ENCODE measurements at regions not wholly inside any gene's neighbourhood (a gene's known extent, or its start where the extent isn't known, plus 50 kb on each side); places are given as distances from the start of the nearest gene placed in this dataset.

DNA sequence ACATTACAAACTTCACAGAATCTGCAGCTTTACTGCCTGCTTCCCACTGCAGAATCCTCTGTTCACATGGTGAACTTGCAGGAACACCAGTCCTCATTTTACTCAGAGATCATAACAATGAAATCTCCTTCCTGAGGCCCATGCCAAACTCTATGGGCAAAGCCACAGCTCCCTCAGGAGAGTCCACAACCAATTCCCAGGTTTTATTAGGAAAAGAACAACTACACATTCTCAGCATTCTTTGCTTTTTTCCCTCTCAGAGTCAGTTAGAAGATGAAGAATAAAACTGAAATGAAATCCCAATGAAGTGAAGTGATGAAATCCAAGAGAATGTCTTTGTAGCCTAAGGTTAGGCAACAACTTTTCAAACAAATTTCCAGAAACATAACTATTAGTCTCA, 233.7 kb downstream of the DSEL start:
- DNase-seq = no peak

DNA sequence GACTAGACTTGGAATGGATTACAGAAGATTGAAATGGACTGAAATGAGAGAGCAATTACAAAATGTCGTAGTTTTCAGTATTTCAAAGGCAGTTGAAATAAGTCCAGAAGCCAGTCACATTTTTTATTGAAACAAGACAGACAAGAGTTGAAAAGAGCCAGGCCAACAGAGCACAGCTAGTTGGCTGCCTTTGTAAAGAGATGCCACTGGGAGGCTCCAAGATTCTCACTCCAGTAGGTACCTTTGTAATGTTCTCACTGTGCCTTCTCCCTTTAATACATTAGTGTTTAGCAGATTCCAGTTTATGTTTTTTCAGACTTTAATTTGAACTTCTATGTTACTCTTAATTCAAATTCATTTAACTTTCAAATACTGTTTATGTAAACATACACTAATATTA, 234.8 kb downstream of the DSEL start:
- no peak for DNase-seq

DNA sequence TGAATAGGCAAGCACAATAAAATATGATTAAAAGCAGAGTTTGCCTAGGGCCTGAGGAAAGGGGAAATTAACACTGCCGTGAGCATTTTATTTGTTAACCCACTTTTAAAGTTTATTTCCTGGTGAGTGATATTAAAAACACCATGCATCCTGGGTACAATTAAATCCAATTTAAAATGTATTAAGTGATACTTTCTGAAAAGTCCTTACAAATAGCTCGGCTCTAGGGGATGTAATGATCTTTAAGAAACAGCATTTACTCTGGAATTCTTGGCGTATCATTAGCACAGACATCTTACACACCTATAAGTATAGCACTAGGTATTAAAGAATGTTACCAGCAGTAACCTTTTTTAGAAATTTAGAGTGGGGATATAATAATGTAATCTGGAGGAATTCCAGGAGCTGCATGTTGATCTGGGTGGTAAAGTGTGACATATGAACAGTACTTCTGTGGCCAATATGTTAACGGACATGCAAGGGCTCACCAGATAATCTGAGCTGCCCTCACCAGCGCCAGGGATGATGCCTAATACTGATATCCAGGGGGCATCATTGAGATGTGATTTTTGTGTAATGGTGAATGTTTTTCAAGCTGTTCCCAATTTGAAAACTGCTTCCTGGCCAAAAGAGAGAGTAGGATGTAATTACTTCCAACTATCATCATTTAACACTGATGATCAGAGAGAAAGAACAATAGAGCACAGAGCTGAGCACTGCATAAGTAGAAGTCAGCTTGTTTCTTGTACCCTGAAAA, 235.9 kb downstream of the DSEL start:
- DNase-seq = no peak

DNA sequence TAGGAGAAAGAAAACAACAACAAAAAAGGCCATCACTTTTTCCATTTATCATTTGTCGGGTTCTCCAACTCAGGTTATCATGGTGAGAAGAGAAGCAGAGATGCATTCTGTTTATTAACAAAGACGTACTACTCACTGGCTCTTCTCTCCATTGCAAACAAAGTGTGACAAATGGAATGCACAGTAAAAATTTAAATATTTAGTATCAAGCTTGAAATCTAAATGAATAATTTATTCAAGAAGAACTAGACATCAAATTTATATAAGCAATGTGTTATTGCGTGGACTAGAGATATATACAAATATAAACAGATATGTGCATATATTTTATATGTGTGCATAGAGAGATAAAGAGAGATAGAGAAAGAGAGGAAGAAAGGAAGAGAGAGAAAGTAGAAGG, 236.5 kb downstream of the DSEL start:
- DNase-seq = no peak

DNA sequence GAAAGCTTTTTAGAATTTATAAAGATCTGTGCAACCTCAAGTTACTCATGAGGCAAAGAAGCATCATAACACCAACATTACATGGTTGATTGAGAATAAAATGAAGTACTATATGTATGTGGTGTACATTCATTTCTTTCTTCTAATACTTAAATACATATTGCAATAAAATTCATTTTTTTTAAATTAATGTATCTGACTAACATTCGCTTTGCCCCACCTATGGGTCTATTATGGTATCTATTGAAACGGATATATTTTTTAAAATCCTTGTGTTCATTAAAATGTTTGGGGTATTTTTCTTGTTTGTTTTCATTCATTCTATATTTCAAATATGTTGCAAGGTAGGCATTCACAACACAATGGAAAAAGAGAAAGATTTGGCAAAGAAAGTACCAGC, 237.5 kb downstream of the DSEL start:
- no peak for DNase-seq

DNA sequence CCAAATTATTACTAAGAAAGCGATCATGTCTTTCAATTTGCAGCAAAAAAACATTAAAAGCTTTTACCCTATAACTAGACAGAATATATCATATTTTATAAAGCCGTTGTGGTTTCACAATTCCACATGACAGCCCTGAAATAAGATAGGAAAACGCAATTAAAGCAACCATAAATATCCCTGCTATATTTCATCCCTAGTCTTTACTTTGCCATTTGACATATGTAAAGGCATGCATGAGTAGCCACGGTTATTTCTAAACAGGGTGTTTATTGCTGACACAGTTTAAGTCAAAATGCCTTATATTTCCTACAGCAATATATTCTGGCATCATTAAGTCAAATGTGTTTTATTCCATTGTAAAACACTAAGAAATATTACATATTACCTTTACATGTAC, 239.9 kb downstream of the DSEL start:
- DNase-seq = no peak

DNA sequence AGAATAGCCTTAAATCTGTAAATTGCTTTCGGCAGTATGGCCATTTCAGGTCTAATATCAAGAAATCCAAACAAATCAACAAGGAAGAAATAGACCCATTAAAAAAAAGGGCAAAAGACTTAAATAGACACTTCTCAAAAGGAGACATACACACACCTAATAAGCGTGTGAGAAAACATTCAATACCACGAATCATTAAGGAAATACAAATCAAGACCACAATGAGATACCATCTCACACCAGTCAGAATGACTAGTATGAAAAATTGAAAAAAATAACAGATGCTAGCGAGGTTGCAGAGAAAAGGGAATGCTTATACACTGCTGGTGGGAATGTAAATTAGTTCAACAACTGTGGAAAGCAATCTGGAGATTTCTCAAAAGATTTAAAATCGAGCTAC, 243.2 kb downstream of the DSEL start:
- DNase-seq = no peak

DNA sequence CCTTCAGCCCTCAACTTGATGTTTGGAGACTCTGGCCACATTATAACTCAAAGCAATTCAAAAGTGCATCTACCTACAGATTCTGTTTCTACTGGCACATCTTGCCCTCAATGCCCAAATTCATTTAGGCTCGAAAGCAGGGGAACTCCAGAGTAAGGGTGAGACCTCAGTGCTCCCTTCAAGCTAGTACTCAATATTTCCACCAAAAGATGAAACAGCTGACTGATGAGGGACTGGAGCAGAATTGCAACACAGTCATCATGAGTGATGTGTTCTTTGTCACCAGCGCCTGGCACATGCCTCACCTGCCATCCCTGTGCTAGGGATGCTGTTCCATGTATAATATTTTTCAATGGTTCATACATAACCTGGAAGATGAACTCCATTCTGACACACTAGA, 247.3 kb downstream of the DSEL start:
- DNase-seq = no peak

DNA sequence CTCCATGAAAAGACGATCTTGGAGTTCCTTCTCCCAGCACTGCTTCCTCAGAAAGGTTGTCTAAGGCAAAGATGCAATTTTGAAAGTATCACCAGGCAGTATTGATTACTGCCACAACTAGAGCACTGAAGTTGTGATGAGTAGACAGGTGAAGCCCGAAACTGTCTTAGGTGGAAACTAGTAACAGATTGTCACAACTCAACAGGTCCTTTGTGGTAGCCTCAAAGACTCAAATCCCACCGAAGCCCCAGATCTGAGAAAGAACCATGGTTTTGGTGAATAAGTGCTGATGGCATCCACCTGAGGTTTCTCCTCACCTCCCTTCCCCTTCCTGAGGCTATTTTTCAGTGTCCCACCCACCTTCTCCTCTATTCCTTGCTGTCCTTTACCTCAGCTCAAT, 248.0 kb downstream of the DSEL start:
- no peak for DNase-seq

DNA sequence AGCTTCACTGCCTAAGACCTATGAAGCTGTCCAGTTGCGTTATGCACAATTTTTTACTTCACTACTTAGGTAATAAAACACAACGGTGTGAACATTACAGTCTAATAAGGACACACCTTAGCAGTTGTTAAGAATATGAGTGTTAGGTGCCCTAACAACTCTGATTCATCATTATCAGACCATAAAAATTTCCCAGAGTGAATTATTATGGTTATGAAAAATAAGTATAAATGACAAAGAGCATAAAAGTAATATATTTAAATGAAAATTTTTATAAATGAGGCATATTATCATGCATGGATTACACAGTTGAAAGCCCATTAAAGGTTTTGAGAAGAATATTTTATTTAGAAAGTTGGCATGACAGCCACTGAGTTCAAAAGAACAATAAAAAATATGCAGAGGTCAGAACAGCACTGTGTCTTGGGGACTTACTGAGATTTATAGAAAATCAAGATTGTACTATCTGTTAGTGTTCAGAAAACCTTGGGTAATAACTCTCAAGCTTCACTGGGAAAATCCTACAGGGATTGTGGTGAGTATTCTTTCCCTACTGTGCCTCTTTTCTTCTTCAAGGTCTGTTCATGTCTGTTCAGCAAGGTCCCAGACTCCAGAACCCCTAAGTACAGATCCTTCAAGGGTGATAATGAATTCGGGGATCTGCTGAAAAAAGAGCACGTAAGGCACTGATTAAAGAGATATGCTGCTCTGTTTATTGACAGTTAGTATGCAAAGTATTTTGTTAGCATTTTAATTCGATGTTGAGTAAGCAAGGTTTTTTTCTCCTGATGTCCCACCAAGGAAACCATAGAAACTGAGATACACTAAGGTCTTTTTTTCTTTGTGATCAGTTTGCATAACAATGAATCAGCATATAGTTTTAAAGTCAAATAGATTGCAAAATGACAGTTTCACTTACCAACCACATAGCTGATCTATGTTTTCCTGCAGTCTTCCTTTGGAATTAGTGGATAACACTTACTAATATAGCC, 250.0 kb downstream of the DSEL start:
- no peak for DNase-seq

DNA sequence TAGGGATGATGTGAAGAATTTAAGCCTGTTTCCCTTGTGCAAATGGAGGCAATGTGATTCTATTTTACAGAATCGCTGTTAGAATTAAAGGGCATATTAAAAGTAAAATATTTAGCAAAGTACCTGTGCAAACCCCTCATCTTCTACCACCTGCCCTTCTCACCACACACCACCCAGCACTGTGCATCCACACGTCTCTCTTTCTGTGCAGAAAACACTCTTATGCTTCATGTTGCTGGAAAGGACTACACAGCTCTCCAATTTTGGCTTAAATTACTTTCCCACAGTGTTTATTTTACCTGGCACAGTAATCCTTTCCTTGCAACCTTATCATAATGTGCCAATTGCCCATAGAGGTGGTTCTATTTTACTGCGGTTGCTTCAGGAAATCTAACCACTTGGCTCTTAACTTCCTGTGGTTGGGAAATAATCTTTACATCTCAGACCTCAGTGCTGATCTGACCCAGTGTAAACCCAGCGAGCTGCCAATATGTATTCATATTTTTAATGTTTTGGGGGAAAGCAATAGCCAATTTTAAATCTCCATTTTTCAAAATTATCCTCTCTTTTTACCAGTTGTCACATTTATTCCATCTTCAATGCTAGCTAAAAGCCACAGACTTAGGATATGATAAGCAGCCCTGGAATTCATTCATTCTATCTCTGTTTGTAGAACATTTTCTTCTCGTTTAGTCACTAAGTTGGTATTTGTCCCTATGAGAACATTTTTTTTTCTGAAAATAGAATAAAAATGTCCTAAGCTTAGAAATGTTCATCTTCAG, 250.9 kb downstream of the DSEL start:
- DNase-seq = no peak

DNA sequence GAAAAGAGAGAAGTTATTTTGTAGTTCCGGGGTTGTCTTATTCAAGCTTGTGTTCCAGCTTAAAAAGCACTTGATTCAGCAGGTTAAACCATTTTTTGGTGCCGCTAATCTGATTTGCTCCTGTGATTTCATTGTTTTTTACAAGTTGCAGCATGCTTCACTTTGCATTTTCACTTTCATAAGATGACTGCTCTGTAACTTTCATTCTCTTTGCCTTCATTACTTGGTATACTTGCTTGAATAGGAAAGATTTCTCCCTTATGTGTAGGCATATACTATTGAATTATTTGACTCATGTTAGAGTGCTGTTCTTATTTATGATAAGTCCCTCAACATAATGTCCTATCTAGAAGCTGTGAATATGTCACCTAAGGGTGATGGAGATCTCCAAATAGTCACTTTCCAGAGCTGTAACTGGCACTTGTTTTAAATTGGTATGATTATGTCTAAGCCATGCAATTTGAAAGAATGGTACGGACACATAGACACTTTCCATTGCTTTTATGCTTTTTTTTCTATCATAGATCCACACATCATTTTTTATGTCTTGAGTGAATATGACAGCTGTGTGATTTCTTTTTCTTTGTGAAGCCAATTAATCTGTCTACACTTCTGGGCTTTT, 254.5 kb downstream of the DSEL start:
- no peak for DNase-seq

DNA sequence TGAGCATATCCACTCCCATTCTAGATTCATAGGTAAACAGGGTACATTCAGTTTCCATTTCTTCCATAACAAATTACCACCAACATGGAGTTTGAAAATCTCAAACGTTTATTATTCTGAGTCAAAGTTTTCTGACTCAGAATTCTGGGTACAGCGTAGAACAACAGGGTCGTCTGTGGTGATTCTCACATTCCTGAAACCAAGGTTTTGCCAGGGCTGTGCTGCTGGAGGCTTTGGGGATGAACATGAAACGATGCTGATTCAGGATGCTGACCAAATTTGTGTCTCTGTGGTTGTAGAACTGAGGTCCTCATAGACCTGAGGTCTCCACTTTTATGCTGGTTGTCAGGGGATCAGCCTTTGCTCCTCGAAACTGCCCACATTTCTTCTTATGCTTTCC, 255.7 kb downstream of the DSEL start:
- DNase-seq = no peak

DNA sequence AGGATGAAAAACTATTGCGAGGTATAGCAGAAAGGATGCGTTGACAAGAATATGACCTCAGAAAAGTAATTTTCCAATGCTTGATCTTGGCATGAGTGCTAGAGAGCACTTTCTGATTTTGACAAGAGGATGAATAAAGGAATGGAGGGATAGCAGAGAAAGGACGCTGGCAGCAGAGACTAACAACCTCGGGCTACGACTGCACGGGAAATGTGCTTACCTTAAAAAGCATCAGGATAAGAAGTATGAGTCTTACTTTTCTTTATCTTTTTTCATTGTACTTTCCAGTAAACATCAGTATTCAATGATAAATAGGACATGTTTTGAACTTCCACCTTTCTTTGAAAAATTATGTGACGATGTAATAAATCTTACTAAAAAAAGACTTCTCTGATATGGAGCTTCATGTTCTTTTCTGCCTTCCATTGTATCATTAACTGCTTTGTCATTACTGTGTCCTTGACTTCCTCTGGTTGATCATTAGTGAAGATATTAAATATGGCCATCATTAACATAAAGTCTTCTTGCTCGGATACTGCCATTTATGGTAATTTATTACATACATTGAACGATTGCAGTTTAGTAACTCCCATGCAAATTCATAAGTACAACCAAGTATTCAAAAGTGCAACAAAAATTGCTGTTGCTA, 265.6 kb downstream of the DSEL start:
- DNase-seq = no peak

DNA sequence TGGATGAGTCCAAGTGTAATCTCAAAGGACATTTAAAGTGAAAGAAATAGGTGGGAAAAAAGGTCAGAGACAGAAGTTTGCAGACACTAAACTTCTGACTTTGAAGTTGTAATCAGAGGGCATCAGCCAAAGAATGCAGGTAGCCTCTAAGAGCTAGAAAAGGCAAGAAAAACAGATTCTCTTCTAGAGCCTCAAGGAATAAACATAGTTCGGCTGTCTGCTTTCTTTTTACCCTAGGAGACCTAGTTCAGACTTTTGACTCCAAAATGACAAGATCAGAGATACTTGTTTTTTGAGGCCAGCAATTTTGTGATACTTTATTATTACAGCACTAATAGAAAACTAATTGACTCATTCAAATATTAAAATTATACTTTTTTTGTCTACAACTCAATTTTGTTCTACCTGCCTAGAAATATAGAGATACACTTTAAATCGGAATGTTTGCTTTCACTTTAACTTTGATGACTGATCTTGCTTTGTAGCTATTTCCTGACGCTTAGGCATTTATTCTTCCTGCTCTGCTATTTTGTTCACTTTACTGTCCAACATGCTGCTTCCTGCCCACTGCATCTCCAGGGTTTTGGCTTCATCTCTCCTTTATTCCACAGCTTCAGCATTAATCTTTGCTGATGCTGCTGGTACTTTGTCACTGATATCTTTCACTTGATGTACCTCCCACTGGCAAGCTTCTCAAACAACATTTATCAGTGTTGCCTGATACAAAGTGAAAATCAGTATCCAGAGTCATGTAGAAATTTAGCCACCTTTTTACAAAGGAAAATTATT, 272.5 kb downstream of the DSEL start:
- no peak for DNase-seq

DNA sequence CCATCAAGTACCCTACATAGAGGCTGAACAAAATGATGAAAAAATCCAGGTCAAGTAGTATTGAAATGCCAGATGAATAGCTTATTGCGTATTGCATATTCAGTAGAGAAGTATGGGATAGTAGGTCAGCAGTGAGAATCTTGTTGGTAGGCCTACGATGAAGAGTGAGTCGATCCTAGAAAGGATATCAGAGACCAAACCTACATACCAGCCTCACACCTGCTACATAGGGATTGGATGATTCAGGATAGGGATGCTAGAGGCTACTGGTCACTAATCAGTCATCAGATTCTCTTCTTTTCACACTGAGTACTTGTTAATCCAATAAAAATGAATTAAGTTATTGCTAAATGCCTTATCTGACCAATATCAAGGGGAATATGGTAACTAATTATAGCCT, 274.5 kb downstream of the DSEL start:
- DNase-seq = no peak

DNA sequence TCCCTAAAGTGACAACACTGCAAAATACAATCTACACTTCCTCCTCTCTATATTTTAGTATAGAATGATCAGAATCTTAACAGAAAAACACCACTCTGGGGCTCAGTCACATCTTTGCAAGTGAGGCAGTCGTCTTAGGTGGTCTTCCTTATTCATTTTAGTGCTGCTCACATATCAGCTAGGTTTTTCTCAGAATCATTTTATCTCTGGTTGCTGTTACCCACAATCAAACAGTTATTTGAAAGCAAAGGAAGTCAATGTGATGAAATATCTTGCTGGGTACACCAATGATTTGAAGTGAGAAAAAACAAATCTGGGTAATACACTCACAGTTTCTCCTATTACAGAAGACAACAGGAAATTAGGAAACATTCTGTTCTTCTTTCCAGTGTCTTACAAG, 275.2 kb downstream of the DSEL start:
- DNase-seq = no peak

DNA sequence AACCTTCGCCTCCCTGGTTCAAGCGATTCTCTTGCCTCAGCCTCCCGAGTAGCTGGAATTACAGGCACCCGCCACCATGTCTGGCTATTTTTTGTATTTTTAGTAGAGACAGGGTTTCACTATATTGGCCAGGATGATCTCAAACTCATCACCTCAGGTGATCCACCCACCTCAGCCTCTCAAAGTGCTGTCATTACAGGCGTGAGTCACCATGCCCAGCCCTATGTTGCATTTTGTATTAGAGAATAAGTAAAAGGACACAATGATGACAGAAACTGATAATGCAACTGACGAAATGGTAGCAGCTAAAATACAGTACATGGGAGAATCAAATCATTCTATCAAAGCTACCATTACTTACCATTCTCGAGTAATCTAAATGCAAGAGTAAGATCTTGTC, 276.7 kb downstream of the DSEL start:
- no peak for DNase-seq

DNA sequence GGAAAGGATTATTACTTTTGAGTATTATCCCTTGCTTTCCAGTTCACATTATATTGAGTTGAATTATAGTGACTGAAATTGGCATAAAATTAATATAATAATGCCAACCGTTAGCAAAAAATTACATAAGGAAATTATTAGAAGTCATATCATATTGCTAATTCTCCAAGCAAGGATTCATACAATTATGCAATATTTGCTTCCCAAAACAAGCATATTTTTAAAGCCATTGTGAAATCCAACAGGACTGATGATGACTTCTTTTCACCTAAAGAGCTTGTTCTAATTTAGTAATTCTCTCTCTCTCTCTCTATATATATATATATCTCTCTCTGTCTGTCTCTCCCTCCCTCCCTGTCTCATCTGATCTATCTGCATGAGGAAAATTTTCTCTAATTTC, 283.5 kb downstream of the DSEL start:
- DNase-seq = no peak

DNA sequence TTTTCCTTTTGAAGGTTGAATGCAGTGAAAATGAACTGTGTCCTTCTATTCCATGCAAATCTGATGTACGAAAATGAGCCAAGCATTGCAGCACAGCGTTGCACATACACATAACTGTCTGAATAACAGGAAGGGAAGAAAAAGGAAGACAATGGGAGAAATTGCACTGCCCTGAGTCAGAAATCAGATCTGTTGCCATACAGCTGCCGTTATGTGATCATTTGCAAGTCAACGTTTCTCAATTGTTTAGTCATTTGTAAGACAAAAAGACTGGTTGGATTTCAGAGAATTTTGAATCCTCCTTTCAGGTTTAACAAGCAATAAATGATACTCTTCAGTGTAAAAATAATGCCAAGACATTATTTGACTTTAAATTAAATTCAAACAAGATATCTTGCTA, 284.1 kb downstream of the DSEL start:
- no peak for DNase-seq

DNA sequence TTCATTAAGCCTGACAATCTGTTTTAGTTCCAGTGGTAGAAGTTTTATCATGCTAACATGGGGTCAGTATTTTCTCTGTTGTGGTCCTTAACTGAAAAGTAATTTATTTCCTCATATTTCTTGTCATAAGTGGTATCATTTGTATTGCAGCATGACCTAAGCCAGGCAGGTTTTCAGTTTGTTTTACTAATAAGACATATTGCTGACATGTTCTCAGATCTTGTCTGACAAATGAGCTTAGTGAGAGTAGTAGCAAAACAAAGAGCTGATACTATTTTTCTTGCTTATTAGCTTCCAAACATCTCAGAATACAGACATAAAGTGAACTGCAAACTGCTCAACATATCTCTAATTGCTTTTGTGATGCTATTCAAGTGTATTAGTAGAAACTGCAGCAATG, 293.6 kb downstream of the DSEL start:
- DNase-seq = no peak

DNA sequence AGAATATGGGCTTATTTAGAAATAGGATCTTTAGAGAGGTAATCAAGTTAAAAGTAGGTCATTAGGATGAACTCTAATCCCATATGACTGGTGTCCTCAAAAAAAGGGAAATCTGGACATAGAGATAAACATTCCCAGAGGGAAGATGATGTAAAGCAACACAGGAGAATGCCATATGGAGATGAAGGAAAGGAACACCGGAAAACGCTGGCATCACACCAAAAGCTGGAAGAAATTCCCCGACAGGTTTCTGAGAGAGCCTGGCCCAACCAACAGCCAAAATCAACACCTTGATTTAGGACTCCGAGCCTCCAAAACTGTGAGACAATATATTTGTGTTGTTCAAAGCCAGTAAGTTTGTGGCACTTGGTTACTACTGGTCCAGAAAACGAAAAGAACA, 296.7 kb downstream of the DSEL start:
- DNase-seq = no peak

Measured in femur (tissue), 1 donor.